Globus pallidus (tissue), 1 donor: ENCODE measurements at regions not wholly inside any gene's neighbourhood (a gene's known extent, or its start where the extent isn't known, plus 50 kb on each side); places are given as distances from the start of the nearest gene placed in this dataset.
"Not testable (repeated sequence)": the region's sequence is repeated elsewhere in the genome, so short reads cannot be mapped to it uniquely, and the experiment has no call there.

Experiments
- DNase-seq: peaks from one replicate; pipeline ENCODE4 v3.0.0-alpha.2; 2015; ENCODE audit warnings: low spot score

GRCh38 chr7:79778786-79779770 is 325.6 kb upstream of the MAGI2 start:
- no peak for DNase-seq

GRCh38 chr7:79775911-79776310 is 322.4 kb upstream of the MAGI2 start:
- no peak for DNase-seq

- DNase-seq, result no peak
Measured at GRCh38 chr7:79774150-79774549, 320.7 kb upstream of the MAGI2 start.

GRCh38 chr7:79770970-79771369 is 317.5 kb upstream of the MAGI2 start:
- DNase-seq, result no peak

- DNase-seq, result no peak
Measured at GRCh38 chr7:79770063-79770462, 316.6 kb upstream of the MAGI2 start.

GRCh38 chr7:79767876-79768560 is 314.6 kb upstream of the MAGI2 start:
- DNase-seq, result not testable (repeated sequence)

GRCh38 chr7:79767192-79767591 is 313.7 kb upstream of the MAGI2 start:
- not testable (repeated sequence) for DNase-seq

- DNase-seq, result no peak
Measured at GRCh38 chr7:79761876-79762429, 308.5 kb upstream of the MAGI2 start.

- not testable (repeated sequence) for DNase-seq
Measured at GRCh38 chr7:79750941-79751340, 297.5 kb upstream of the MAGI2 start.

- DNase-seq, result no peak
Measured at GRCh38 chr7:79749856-79750255, 296.4 kb upstream of the MAGI2 start.

- no peak for DNase-seq
Measured at GRCh38 chr7:79741684-79742083, 288.2 kb upstream of the MAGI2 start.

GRCh38 chr7:79740076-79740475 is 286.6 kb upstream of the MAGI2 start:
- DNase-seq, result no peak

GRCh38 chr7:79739036-79739709 is 285.7 kb upstream of the MAGI2 start:
- not testable (repeated sequence) for DNase-seq

GRCh38 chr7:79736418-79736817 is 283.0 kb upstream of the MAGI2 start:
- no peak for DNase-seq

GRCh38 chr7:79735012-79735411 is 281.5 kb upstream of the MAGI2 start:
- DNase-seq, result no peak

- DNase-seq, result no peak
Measured at GRCh38 chr7:79734181-79734580, 280.7 kb upstream of the MAGI2 start.

GRCh38 chr7:79732535-79732934 is 279.1 kb upstream of the MAGI2 start:
- DNase-seq, result no peak

- no peak for DNase-seq
Measured at GRCh38 chr7:79730971-79731370, 277.5 kb upstream of the MAGI2 start.

- no peak for DNase-seq
Measured at GRCh38 chr7:79723833-79724618, 270.6 kb upstream of the MAGI2 start.

GRCh38 chr7:79722217-79722616 is 268.8 kb upstream of the MAGI2 start:
- no peak for DNase-seq

- no peak for DNase-seq
Measured at GRCh38 chr7:79719216-79719615, 265.7 kb upstream of the MAGI2 start.
